Neural cell (in vitro differentiated cells): ENCODE measurements at regions not wholly inside any gene's neighbourhood (a gene's known extent, or its start where the extent isn't known, plus 50 kb on each side); places are given as distances from the start of the nearest gene placed in this dataset.

Source experiments
- H2AFZ ChIP-seq: fragments of 200-600, 300-800 bp; sonication (generic), shearing (Covaris generic); 2 replicates; pipeline ENCODE4 v1.6.0; 2014; ENCODE audit warnings: low read depth, mild to moderate bottlenecking, antibody characterized with exemption, low read length, moderate library complexity
- H3F3A ChIP-seq: fragments of 200-600 bp; shearing (Covaris generic); 2 replicates; pipeline ENCODE4 v1.6.1; 2016; ENCODE audit warnings: mild to moderate bottlenecking, moderate library complexity, mixed read lengths, antibody characterized with exemption, low read length; ENCODE audit not compliant: insufficient read depth, poor library complexity, severe bottlenecking
- H3K27ac ChIP-seq: fragments of 200-600, 300-800 bp; sonication (generic), shearing (Covaris generic); 2 replicates; pipeline ENCODE4 v1.5.1; 2014; ENCODE audit warnings: mild to moderate bottlenecking, low read length, moderate library complexity
- H3K27me3 ChIP-seq: fragments of 300-800, 200-600 bp; sonication (generic), shearing (Covaris generic); 2 replicates; pipeline ENCODE4 v1.6.0; 2014; ENCODE audit warnings: mild to moderate bottlenecking, low read depth, low read length, moderate library complexity; ENCODE audit not compliant: insufficient read depth
- H3K36me3 ChIP-seq: fragments of 300-800, 200-600 bp; sonication (generic), shearing (Covaris generic); 2 replicates; pipeline ENCODE4 v1.5.1; 2014; ENCODE audit warnings: mild to moderate bottlenecking, antibody characterized with exemption, low read length, moderate library complexity; ENCODE audit not compliant: insufficient read depth
- H3K4me2 ChIP-seq: fragments of 300-800, 200-600 bp; sonication (generic), shearing (Covaris generic); 2 replicates; pipeline ENCODE4 v1.6.0; 2014; ENCODE audit warnings: mild to moderate bottlenecking, low read length
- H3K4me3 ChIP-seq: fragments of 300-800, 200-600 bp; sonication (generic), shearing (Covaris generic); 2 replicates; pipeline ENCODE4 v1.5.1; 2014; ENCODE audit warnings: mild to moderate bottlenecking, low read length, moderate library complexity
- H3K79me2 ChIP-seq: fragments of 200-600 bp; shearing (Covaris generic); replicated peaks from 2 replicates; pipeline ENCODE4 v1.6.0; 2014; ENCODE audit warnings: mild to moderate bottlenecking, low read length, moderate library complexity; ENCODE audit not compliant: insufficient read depth
- H3K9ac ChIP-seq: fragments of 300-800, 200-600 bp; sonication (generic), shearing (Covaris generic); 2 replicates; pipeline ENCODE4 v1.6.1; 2016; ENCODE audit warnings: mild to moderate bottlenecking, low read length, mixed read lengths
- H3K9me2 ChIP-seq: fragments of 200-600 bp; shearing (Covaris generic); 2 replicates; pipeline ENCODE4 v1.6.1; 2016; ENCODE audit warnings: mild to moderate bottlenecking, low read length, mixed read lengths; ENCODE audit not compliant: insufficient read depth
- H3K9me3 ChIP-seq: fragments of 200-600, 300-800 bp; sonication (generic), shearing (Covaris generic); 2 replicates; pipeline ENCODE4 v1.6.1; 2016; ENCODE audit warnings: mild to moderate bottlenecking, mixed run types, low read length, moderate library complexity, mixed read lengths
- H4K20me1 ChIP-seq: fragments of 200-600 bp; shearing (Covaris generic); 2 replicates; pipeline ENCODE4 v1.6.1; 2016; ENCODE audit warnings: mild to moderate bottlenecking, mixed run types; ENCODE audit not compliant: insufficient read depth
- CTCF ChIP-seq: fragments of 450-650 bp; IDR thresholded peaks from 2 replicates; pipeline ENCODE4 v1.5.1; 2014; ENCODE audit warnings: antibody characterized with exemption, mild to moderate bottlenecking, moderate library complexity; ENCODE audit not compliant: poor library complexity, severe bottlenecking
- EP300 ChIP-seq: fragments of 450-650 bp; conservative IDR thresholded peaks from 2 replicates; pipeline ENCODE4 v1.6.1; 2014; ENCODE audit warnings: antibody characterized with exemption, mild to moderate bottlenecking, moderate library complexity; ENCODE audit not compliant: poor library complexity, severe bottlenecking
- EZH2 ChIP-seq: fragments of 200-600, 300-800 bp; shearing (Covaris generic), sonication (generic); IDR thresholded peaks from 2 replicates; pipeline ENCODE4 v1.6.1; 2014; ENCODE audit warnings: antibody characterized with exemption, low read length, borderline replicate concordance, mild to moderate bottlenecking; ENCODE audit not compliant: insufficient read depth, poor library complexity, severe bottlenecking
- MXI1 ChIP-seq: fragments of 450-650 bp; conservative IDR thresholded peaks from 2 replicates; pipeline ENCODE4 v1.6.1; 2014; ENCODE audit warnings: antibody characterized with exemption, mild to moderate bottlenecking; ENCODE audit not compliant: poor library complexity, severe bottlenecking
- POLR2AphosphoS5 ChIP-seq: IDR thresholded peaks from 2 replicates; pipeline ENCODE4 v1.6.1; 2012
- RAD21 ChIP-seq: fragments of 450-650 bp; conservative IDR thresholded peaks from 2 replicates; pipeline ENCODE4 v1.6.1; 2014; ENCODE audit warnings: antibody characterized with exemption, mild to moderate bottlenecking, moderate library complexity
- SMC3 ChIP-seq: fragments of 450-650 bp; conservative IDR thresholded peaks from 2 replicates; pipeline ENCODE4 v1.6.1; 2014; ENCODE audit warnings: antibody characterized with exemption, mild to moderate bottlenecking, moderate library complexity; ENCODE audit not compliant: poor library complexity
- TAF1 ChIP-seq: IDR thresholded peaks from 2 replicates; pipeline ENCODE4 v1.6.1; 2012; ENCODE audit warnings: low read depth
- TF ChIP-seq, protein P1 (sequence below): IDR thresholded peaks from 2 replicates; pipeline ENCODE4 v1.6.1; 2012; ENCODE audit warnings: borderline replicate concordance

DNA sequence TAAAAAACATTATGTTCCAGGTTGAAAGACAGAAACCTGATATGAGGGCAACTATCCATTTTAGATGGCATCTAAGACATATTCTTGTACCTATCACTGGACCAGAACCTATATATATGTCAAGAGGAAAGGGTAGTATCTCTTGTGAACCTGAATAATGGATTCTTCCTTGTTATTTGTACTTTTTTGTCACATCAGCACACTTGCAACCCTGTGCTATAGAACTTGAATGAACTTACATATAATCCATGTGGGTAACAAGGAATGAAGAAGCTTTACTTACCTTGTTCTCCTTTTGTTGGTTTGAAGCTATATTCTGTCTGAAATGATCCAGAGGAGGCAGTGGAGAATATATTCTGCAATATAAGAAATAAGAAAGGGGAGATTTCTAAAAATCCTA, 483.7 kb upstream of the ATXN8OS start:
- no peaks in the 10 kb centered on the region for H3K9me3 ChIP-seq
- no peaks in the 10 kb centered on the region for H3K36me3 ChIP-seq
- no peaks in the 10 kb centered on the region for H4K20me1 ChIP-seq
- no peaks in the 10 kb centered on the region for H3F3A ChIP-seq
- TF ChIP-seq POLR2AphosphoS5 (no peak), RAD21 (no peak), MXI1 (no peak), CTCF (no peak), EP300 (no peak), TAF1 (no peak), SMC3 (no peak), EZH2 (no peak)
- TF ChIP-seq, protein P1, sequence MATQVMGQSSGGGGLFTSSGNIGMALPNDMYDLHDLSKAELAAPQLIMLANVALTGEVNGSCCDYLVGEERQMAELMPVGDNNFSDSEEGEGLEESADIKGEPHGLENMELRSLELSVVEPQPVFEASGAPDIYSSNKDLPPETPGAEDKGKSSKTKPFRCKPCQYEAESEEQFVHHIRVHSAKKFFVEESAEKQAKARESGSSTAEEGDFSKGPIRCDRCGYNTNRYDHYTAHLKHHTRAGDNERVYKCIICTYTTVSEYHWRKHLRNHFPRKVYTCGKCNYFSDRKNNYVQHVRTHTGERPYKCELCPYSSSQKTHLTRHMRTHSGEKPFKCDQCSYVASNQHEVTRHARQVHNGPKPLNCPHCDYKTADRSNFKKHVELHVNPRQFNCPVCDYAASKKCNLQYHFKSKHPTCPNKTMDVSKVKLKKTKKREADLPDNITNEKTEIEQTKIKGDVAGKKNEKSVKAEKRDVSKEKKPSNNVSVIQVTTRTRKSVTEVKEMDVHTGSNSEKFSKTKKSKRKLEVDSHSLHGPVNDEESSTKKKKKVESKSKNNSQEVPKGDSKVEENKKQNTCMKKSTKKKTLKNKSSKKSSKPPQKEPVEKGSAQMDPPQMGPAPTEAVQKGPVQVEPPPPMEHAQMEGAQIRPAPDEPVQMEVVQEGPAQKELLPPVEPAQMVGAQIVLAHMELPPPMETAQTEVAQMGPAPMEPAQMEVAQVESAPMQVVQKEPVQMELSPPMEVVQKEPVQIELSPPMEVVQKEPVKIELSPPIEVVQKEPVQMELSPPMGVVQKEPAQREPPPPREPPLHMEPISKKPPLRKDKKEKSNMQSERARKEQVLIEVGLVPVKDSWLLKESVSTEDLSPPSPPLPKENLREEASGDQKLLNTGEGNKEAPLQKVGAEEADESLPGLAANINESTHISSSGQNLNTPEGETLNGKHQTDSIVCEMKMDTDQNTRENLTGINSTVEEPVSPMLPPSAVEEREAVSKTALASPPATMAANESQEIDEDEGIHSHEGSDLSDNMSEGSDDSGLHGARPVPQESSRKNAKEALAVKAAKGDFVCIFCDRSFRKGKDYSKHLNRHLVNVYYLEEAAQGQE = no peak
- no peak overlapping the region for H3K4me2 ChIP-seq
- H3K4me3 ChIP-seq = no peak overlapping the region
- no peak overlapping the region for H3K9ac ChIP-seq
- no peaks in the 10 kb centered on the region for H3K9me2 ChIP-seq
- H3K79me2 ChIP-seq = no peaks in the 10 kb centered on the region
- no peak overlapping the region for H2AFZ ChIP-seq
- no peak overlapping the region for H3K27ac ChIP-seq
- no peaks in the 10 kb centered on the region for H3K27me3 ChIP-seq

DNA sequence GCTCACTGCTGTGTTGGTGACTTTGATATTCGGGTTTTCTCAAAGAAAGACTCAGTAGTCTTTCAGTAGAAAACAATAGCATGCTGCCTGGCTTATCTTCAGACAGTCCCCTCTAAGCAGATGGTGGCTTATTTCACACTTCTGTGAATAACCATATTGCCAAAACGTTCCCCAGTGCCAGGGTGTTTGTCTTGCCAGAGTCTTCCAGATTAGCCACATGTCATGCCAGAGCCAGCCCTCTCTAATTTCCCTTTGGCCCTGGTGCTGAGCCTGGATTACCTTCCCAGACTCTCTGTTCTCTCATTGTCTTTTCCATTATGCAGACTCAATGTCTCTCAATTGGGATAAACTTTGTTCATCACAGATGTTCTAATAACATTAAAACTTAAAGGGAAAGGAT, 488.0 kb upstream of the ATXN8OS start:
- Histone ChIP-seq H3F3A (no peaks in the 10 kb centered on the region), H3K36me3 (no peaks in the 10 kb centered on the region), H2AFZ (no peak overlapping the region), H3K9me2 (no peaks in the 10 kb centered on the region), H3K9me3 (no peaks in the 10 kb centered on the region), H3K9ac (no peak overlapping the region), H3K27me3 (no peaks in the 10 kb centered on the region), H3K27ac (no peak overlapping the region), H4K20me1 (no peaks in the 10 kb centered on the region), H3K79me2 (no peaks in the 10 kb centered on the region), H3K4me2 (no peak overlapping the region), H3K4me3 (no peak overlapping the region)
- no peak for TF ChIP-seq MXI1
- no peak for TF ChIP-seq RAD21
- TF ChIP-seq, protein P1 = no peak
- TF ChIP-seq EZH2 = no peak
- TF ChIP-seq EP300 = no peak
- no peak for TF ChIP-seq TAF1
- no peak for TF ChIP-seq CTCF
- no peak for TF ChIP-seq SMC3
- no peak for TF ChIP-seq POLR2AphosphoS5
